C4-2B (cell line): ENCODE measurements at regions not wholly inside any gene's neighbourhood (a gene's known extent, or its start where the extent isn't known, plus 50 kb on each side); places are given as distances from the start of the nearest gene placed in this dataset.

Source experiments
- ZFX ChIP-seq: fragments of 450-650 bp; IDR thresholded peaks from 2 replicates; pipeline ENCODE4 v1.6.1; 2017
- TF ChIP-seq, protein P1 (sequence below): fragments of 450-650 bp; conservative IDR thresholded peaks from 2 replicates; pipeline ENCODE4 v1.5.1; 2017; ENCODE audit warnings: mild to moderate bottlenecking

DNA sequence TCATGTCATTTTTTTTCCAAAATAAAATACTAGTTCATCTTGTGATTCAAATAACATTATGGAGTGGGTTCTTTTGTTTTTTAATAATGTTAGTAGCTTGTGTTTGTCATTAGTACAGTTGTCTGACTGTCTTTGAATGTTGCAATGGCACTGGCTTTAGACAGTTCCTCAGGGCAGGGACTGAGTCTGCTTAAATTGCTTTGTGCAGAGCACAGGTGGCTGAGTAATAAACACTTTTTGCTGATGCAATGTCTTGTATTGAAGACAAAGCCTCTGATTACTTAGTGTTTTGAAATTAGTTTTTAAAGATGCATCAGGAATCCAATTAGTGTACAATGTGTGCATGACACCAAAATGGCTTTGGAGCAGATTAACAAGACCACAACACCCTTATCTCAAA is 88.7 kb upstream of the PCDH9 start:
- TF ChIP-seq, protein P1, sequence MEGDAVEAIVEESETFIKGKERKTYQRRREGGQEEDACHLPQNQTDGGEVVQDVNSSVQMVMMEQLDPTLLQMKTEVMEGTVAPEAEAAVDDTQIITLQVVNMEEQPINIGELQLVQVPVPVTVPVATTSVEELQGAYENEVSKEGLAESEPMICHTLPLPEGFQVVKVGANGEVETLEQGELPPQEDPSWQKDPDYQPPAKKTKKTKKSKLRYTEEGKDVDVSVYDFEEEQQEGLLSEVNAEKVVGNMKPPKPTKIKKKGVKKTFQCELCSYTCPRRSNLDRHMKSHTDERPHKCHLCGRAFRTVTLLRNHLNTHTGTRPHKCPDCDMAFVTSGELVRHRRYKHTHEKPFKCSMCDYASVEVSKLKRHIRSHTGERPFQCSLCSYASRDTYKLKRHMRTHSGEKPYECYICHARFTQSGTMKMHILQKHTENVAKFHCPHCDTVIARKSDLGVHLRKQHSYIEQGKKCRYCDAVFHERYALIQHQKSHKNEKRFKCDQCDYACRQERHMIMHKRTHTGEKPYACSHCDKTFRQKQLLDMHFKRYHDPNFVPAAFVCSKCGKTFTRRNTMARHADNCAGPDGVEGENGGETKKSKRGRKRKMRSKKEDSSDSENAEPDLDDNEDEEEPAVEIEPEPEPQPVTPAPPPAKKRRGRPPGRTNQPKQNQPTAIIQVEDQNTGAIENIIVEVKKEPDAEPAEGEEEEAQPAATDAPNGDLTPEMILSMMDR: no peak
- TF ChIP-seq ZFX: no peak
